CD14-positive monocyte (primary cell): ENCODE measurements at regions not wholly inside any gene's neighbourhood (a gene's known extent, or its start where the extent isn't known, plus 50 kb on each side); places are given as distances from the start of the nearest gene placed in this dataset.

Source experiments
- DNase-seq, 3 donors: peaks; one replicate each; pipeline ENCODE4 v3.0.0-alpha.2; 2011 to 2022
- H2AFZ ChIP-seq: 2 replicates; pipeline ENCODE4 v1.6.0; 2012; ENCODE audit warnings: mild to moderate bottlenecking, low read depth, low read length, inconsistent platforms; ENCODE audit not compliant: insufficient read depth, poor library complexity, severe bottlenecking
- H3K27ac ChIP-seq, 2 donors: 1 replicate in 1 of 2; 2 replicates in 1 of 2; pipeline ENCODE4 v1.5.1; 2012 to 2013; ENCODE audit warnings: low read length in 2 of 2, control low read depth in 1 of 2, inconsistent platforms in 1 of 2, low read depth in 1 of 2, mild to moderate bottlenecking in 1 of 2
- H3K27me3 ChIP-seq, 2 donors: one replicate each; pipeline versions ENCODE4 v1.6.0 to v1.6.1; 2011 to 2013; ENCODE audit warnings: low read length in 2 of 2; ENCODE audit not compliant: control insufficient read depth in 2 of 2, insufficient read depth in 2 of 2
- H3K36me3 ChIP-seq, 2 donors: replicated peaks in 1 of 2; 1 replicate in 1 of 2; 2 replicates in 1 of 2; pipeline versions ENCODE4 v1.5.1 to v1.6.1; 2012 to 2013; ENCODE audit warnings: low read length in 2 of 2, control low read depth in 1 of 2, inconsistent platforms in 1 of 2, mild to moderate bottlenecking in 1 of 2; ENCODE audit not compliant: insufficient read depth in 2 of 2, control insufficient read depth in 1 of 2
- H3K4me1 ChIP-seq, 2 donors: 1 replicate in 1 of 2; 2 replicates in 1 of 2; pipeline versions ENCODE4 v1.5.1 to v1.6.1; 2012 to 2013; ENCODE audit warnings: low read length in 2 of 2, control low read depth in 1 of 2, inconsistent platforms in 1 of 2, mild to moderate bottlenecking in 1 of 2, moderate library complexity in 1 of 2; ENCODE audit not compliant: insufficient read depth in 2 of 2, control insufficient read depth in 1 of 2
- H3K4me2 ChIP-seq: replicated peaks from 2 replicates; pipeline ENCODE3; 2012; ENCODE audit warnings: low read length, moderate library complexity, mild to moderate bottlenecking; ENCODE audit not compliant: poor library complexity, severe bottlenecking; ENCODE audit errors: extremely low read depth
- H3K4me3 ChIP-seq, 3 experiments: fragments of 200-600 bp in 1 of 3; sonication (generic) in 1 of 3; replicated peaks in 1 of 3; 1 replicate in 2 of 3; 2 replicates in 1 of 3; pipeline ENCODE4 v1.5.1; 2011 to 2013; ENCODE audit warnings: low read length in 3 of 3, mild to moderate bottlenecking in 3 of 3, control low read depth in 2 of 3, low read depth in 2 of 3, inconsistent platforms in 1 of 3, moderate library complexity in 1 of 3
- H3K79me2 ChIP-seq: 2 replicates; pipeline ENCODE4 v1.6.0; 2012; ENCODE audit warnings: mild to moderate bottlenecking, control low read depth, inconsistent platforms, low read length, moderate library complexity; ENCODE audit not compliant: insufficient read depth
- H3K9ac ChIP-seq: 2 replicates; pipeline ENCODE4 v1.6.0; 2017; ENCODE audit warnings: low read length, mild to moderate bottlenecking; ENCODE audit not compliant: insufficient read depth, poor library complexity, severe bottlenecking
- H3K9me3 ChIP-seq, 2 donors: replicated peaks in 1 of 2; 1 replicate in 1 of 2; 2 replicates in 1 of 2; pipeline versions ENCODE4 v1.5.1 to v1.6.1; 2012 to 2013; ENCODE audit warnings: low read length in 2 of 2, control low read depth in 1 of 2; ENCODE audit not compliant: control insufficient read depth in 1 of 2, insufficient read depth in 1 of 2
- H4K20me1 ChIP-seq: 2 replicates; pipeline ENCODE4 v1.6.0; 2012; ENCODE audit warnings: mild to moderate bottlenecking, low read length, control low read depth, moderate library complexity; ENCODE audit not compliant: insufficient read depth
- H3K27ac Mint-ChIP-seq, 7 donors: one replicate each; pipeline ENCODE4 v1.8.0; 2020; ENCODE audit warnings: mild to moderate bottlenecking in 7 of 7, mixed read lengths in 7 of 7, moderate library complexity in 6 of 7, inconsistent platforms in 2 of 7
- H3K27me3 Mint-ChIP-seq, 3 donors: one replicate each; pipeline ENCODE4 v1.8.0; 2021 to 2022; ENCODE audit warnings: low read depth in 3 of 3, mild to moderate bottlenecking in 3 of 3, mixed read lengths in 3 of 3, moderate library complexity in 3 of 3, inconsistent platforms in 1 of 3
- H3K36me3 Mint-ChIP-seq, 2 donors: one replicate each; pipeline ENCODE4 v1.8.0; 2020; ENCODE audit warnings: mixed read lengths in 2 of 2, inconsistent platforms in 1 of 2, mild to moderate bottlenecking in 1 of 2
- H3K4me1 Mint-ChIP-seq: one replicate; pipeline ENCODE4 v1.8.0; 2020; ENCODE audit warnings: mild to moderate bottlenecking, mixed read lengths
- H3K4me3 Mint-ChIP-seq, 2 donors: one replicate each; pipeline ENCODE4 v1.8.0; 2020; ENCODE audit warnings: mild to moderate bottlenecking in 2 of 2, mixed read lengths in 2 of 2, moderate library complexity in 1 of 2
- H3K9me3 Mint-ChIP-seq, 7 donors: one replicate each; pipeline ENCODE4 v1.8.0; 2020 to 2022; ENCODE audit warnings: mixed read lengths in 7 of 7, mild to moderate bottlenecking in 6 of 7, moderate library complexity in 6 of 7, inconsistent platforms in 2 of 7
- CTCF ChIP-seq: fragments of 200-600 bp; IDR thresholded peaks from one replicate; pipeline ENCODE4 v1.8.0; 2022; ENCODE audit warnings: antibody characterized with exemption, mild to moderate bottlenecking
- WGBS: methylation state at CpG from one replicate; pipeline ENCODE4 v1.1.5; 2013; ENCODE audit warnings: missing lambda C conversion rate; ENCODE audit not compliant: insufficient coverage; 5-methylcytosine and 5-hydroxymethylcytosine counted together
- intact Hi-C, 2 donors: fragments of 100-400 bp; cut with micrococcal nuclease; formaldehyde crosslinking; loops; one replicate each; pipeline versions ENCODE4 v1.15.0 to v1.15.1; 2023

GRCh38 chr10:21175797-21176196 lies 278.7 kb upstream of the NEBL start:
- Histone ChIP-seq H3K79me2 (no peaks in the 10 kb centered on the region), H3K9me3 (peaks cover 0 to 9% of the 10 kb centered on the region in 2 donors), H3K36me3 (no peaks in the 10 kb centered on the region), H2AFZ (no peak overlapping the region), H3K27ac (no peak overlapping the region), H3K4me3 (no peak overlapping the region), H3K27me3 (peaks cover 46 to 47% of the 10 kb centered on the region in 2 donors), H4K20me1 (no peaks in the 10 kb centered on the region), H3K9ac (no peak overlapping the region), H3K4me1 (no peaks in the 10 kb centered on the region), H3K4me2 (no peak overlapping the region)
- H3K9me3 Mint-ChIP-seq, result peaks cover 5 to 23% (median 14%) of the 10 kb centered on the region in 7 donors
- H3K4me3 Mint-ChIP-seq, result peak overlapping the region in 1 of 2 donors; percentile 75
- DNase-seq, result no peak
- intact Hi-C loops, result no loop called here
- TF ChIP-seq CTCF, result no peak
- H3K27me3 Mint-ChIP-seq, result peaks cover 56 to 75% (median 56%) of the 10 kb centered on the region in 3 donors
- peaks cover 2 to 10% of the 10 kb centered on the region in 2 donors for H3K36me3 Mint-ChIP-seq
- 100% methylated on average over 1 of the region's 4 CpGs for WGBS
- H3K27ac Mint-ChIP-seq, result no peak overlapping the region
- peaks cover 3% of the 10 kb centered on the region for H3K4me1 Mint-ChIP-seq

- H3K79me2 ChIP-seq, result no peaks in the 10 kb centered on the region
- peak overlapping the region in 1 of 2 donors; percentile 75 for H3K4me3 Mint-ChIP-seq
- H3K4me3 ChIP-seq, result peak overlapping the region in 1 of 3 experiments; percentile 49
- intact Hi-C loops, result no loop called here
- H4K20me1 ChIP-seq, result no peaks in the 10 kb centered on the region
- peaks cover 2 to 17% of the 10 kb centered on the region in 2 donors for H3K36me3 Mint-ChIP-seq
- peaks cover 5 to 23% (median 10%) of the 10 kb centered on the region in 7 donors for H3K9me3 Mint-ChIP-seq
- peaks cover 46 to 50% of the 10 kb centered on the region in 2 donors for H3K27me3 ChIP-seq
- H3K9ac ChIP-seq, result no peak overlapping the region
- H3K27ac Mint-ChIP-seq, result peak overlapping the region in 2 of 7 donors; percentile 52 to 66
- peaks cover 3% of the 10 kb centered on the region for H3K4me1 Mint-ChIP-seq
- WGBS, result 18% methylated on average over 15 of the region's 33 CpGs
- TF ChIP-seq CTCF, result no peak
- H3K4me1 ChIP-seq, result no peaks in the 10 kb centered on the region
- H3K9me3 ChIP-seq, result peaks cover 0 to 9% of the 10 kb centered on the region in 2 donors
- H3K27ac ChIP-seq, result no peak overlapping the region
- H3K4me2 ChIP-seq, result no peak overlapping the region
- no peak for DNase-seq
- no peaks in the 10 kb centered on the region for H3K36me3 ChIP-seq
- peaks cover 54 to 79% (median 61%) of the 10 kb centered on the region in 3 donors for H3K27me3 Mint-ChIP-seq
- no peak overlapping the region for H2AFZ ChIP-seq
Observed at GRCh38 chr10:21174715-21175495, 277.8 kb upstream of the NEBL start.
